Right ventricle myocardium superior (tissue), 1 donor: ENCODE measurements at regions not wholly inside any gene's neighbourhood (a gene's known extent, or its start where the extent isn't known, plus 50 kb on each side); places are given as distances from the start of the nearest gene placed in this dataset.

Experiments
- ATAC-seq: fragments of 200-7000 bp; cut with Tn5 transposase; one replicate; pipeline ENCODE4 v1.9.1; 2020; ENCODE audit warnings: mild to moderate bottlenecking; ENCODE audit not compliant: poor library complexity
- DNase-seq: peaks from one replicate; pipeline ENCODE4 v3.0.0-alpha.2; 2020
- intact Hi-C: fragments of 100-400 bp; cut with DNase I; formaldehyde crosslinking; loops from one replicate; pipeline ENCODE4 v1.11.2; 2022
- donor health status: DM: no; HTN: yes; CAD: no; lungs with severe emphysema.

DNA sequence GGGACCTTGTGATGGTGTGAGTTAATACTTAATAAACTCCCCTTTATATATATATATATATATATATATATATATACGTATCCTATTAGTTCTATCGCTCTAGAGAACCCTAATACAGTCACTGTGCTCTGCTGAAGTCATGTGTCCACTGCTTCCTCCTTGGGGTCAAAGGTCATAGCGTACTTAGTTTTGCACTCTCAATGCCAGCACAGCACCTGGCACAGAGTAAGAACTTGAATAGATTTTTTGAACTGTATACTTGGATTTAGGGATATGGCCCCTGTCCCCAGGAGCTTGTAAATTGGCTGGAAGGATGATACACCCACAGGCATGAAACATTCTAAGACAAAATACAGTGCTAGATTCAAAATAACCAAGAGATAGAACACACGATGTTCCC, 58.9 kb upstream of the PLXNA4 start:
- no peak for DNase-seq
- intact Hi-C loops, result no loop called here
- ATAC-seq, result no peak

DNA sequence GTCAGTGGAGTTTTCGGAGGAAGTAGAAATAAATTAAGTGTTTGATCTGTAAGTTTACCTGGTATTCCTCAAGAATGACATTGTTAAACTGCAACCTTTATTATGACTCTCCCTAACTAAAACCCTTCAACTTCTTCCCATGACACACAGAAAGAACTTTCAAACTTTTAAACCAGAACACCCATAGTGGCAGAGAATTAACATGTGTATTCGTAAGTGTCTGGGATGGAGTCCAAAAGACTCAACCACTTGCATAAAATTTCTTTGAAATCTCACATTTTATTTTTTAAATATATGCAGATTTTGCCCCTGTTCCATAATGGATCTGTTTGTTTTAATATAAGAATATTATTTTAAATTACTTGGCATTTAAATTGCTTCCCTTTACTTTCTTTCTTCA, 54.6 kb upstream of the PLXNA4 start:
- intact Hi-C loops, result no loop called here

More for the DNA sequence above, 54.6 kb upstream of the PLXNA4 start:
- ATAC-seq (no peak), DNase-seq (no peak)
